C4-2B (cell line): ENCODE measurements at regions not wholly inside any gene's neighbourhood (a gene's known extent, or its start where the extent isn't known, plus 50 kb on each side); places are given as distances from the start of the nearest gene placed in this dataset.

ENCODE experiments used
- CTCF ChIP-seq: fragments of 450-650 bp; conservative IDR thresholded peaks from 2 replicates; pipeline ENCODE4 v1.5.1; 2017; ENCODE audit warnings: mild to moderate bottlenecking
- ZFX ChIP-seq: fragments of 450-650 bp; IDR thresholded peaks from 2 replicates; pipeline ENCODE4 v1.6.1; 2017

GRCh38 chr17:62905233-62905632 lies 60.8 kb upstream of the TANC2 start:
- TF ChIP-seq CTCF (no peak), ZFX (no peak)
